GM21737 (cell line): ENCODE measurements at regions not wholly inside any gene's neighbourhood (a gene's known extent, or its start where the extent isn't known, plus 50 kb on each side); places are given as distances from the start of the nearest gene placed in this dataset.

Experiments
- ATAC-seq: cut with Tn5 transposase; IDR thresholded peaks from one replicate; pipeline ENCODE4 v1.9.1; 2021; ENCODE audit warnings: mild to moderate bottlenecking, moderate library complexity; ENCODE audit not compliant: unreplicated experiment

DNA sequence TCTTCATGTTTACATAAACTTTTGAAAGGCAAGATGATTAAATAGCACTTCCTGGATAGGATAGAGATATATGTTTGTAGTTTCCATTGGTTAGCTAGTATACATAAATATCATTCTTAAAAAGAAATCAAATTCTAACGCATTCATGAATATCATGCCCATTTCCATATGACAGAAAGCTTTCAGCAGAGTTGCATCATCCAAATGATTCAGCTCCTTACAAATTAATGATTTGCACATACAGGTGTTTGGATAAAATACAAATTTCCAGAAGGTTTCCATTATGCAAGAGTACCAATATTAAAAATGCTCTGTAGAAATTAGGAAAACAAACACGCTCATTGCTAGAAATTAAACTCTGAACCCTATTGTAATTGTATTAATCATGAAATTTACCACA, 264.4 kb downstream of the FOXG1 start:
- no peak for ATAC-seq

GRCh38 chr14:29035134-29035533, 268.5 kb downstream of the FOXG1 start:
- ATAC-seq: no peak

GRCh38 chr14:29037411-29037810, 270.8 kb downstream of the FOXG1 start:
- no peak for ATAC-seq

DNA sequence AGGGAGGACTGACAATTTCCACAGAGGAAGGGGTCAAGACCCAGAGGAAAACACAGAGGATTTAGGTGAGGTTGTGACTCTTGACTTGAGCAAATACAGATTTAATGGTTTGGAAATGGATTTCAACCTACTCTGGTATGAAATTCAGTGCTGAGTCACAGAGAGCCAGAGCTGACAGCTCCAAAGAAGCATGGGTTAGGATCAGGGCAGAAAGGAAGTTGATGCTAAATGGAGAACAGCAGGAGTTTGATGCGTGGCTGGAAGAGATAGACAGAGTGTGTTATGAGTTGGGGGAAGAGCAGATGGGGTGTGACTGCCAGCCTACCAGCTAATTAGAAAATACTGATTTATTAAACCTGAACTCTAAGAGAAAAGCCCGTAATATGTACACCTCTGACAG, 272.6 kb downstream of the FOXG1 start:
- ATAC-seq: no peak

DNA sequence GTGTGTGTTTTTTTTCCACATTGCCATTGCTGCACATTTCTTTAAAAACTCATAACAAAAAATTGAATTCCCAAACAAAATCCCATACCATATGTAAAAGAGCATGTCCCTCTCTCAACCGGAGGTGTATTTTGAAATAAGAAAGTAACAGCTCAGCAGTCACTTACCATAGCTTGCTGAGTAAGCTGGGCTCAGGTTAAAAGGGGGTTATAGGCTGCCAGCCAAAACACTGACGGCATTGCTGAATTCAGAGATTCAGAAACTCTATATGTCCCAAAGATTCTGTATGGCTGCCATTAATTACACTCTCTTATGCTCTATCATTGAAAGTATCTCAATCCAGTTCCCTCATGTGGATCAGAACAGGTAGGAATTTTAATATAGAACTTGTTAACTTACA, 276.0 kb downstream of the FOXG1 start:
- no peak for ATAC-seq

- no peak for ATAC-seq
Measured at GRCh38 chr14:29043737-29044136, 277.1 kb downstream of the FOXG1 start.

- ATAC-seq: no peak
Measured at GRCh38 chr14:29045237-29045636, 278.6 kb downstream of the FOXG1 start.

DNA sequence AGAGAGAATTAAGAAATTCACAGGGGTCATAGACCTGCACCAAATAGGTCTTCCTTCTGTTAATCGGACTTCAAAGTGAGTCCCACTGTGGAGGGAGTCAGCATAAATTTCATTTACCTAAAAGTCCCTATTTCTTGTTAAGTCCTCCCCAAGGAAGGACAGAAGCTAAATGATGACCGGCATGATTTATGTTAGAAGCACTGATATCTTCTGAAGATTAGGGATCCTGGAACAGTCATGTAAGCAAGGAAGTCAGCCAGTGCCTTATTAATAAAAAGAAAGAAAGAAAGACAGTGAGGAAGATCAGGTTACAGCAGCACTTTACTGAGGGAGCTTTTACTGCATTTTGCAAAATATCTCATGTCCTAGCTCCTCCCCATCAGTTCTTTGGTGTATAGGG, 287.5 kb downstream of the FOXG1 start:
- no peak for ATAC-seq

DNA sequence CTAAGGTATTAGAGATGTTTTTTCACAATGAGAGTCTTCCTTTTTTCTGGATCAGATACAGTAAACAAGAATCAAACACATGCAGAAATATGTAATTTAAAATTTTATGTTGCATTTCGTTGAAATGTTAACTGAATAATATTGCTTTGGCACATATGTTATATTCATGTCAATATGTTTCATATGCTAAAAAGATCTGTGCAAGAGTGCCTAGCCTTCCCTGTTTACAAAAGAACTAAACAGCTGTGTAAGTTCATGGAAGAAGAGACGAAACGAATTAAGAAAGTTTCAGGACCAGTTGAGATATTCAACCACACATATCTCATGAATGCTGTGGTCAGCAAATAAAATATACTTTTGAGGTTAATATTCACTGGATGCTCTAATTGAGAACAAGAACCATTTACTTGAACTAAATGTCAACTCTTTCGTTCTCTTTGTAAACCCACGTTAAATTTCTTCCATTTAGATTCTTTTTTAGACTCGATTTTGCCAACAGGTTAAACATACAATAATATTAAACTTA, 289.5 kb downstream of the FOXG1 start:
- no peak for ATAC-seq

- ATAC-seq: no peak
Measured at GRCh38 chr14:29061702-29062101, 295.1 kb downstream of the FOXG1 start.

DNA sequence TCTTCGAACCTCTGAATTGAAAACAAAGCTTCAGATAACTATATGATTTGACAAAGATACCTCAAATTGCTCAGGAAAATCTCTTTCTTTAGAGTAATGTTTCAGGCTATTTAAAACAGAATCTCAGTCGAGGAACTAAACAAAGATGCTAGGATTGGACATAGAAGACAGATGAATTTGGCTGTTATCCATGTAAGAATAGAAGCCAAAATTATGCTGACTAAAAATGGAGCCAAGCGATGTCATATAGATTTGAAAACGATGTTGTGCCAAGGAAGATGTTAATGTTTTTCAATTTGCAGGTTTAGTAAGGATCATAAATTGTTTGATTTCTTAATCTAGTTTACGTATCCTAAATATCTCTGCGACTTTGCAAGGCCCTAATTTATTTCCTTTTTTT, 295.9 kb downstream of the FOXG1 start:
- ATAC-seq: no peak

GRCh38 chr14:29062976-29063375, 296.4 kb downstream of the FOXG1 start:
- ATAC-seq: no peak

- ATAC-seq: no peak
Measured at GRCh38 chr14:29064305-29064900, 297.8 kb downstream of the FOXG1 start.

DNA sequence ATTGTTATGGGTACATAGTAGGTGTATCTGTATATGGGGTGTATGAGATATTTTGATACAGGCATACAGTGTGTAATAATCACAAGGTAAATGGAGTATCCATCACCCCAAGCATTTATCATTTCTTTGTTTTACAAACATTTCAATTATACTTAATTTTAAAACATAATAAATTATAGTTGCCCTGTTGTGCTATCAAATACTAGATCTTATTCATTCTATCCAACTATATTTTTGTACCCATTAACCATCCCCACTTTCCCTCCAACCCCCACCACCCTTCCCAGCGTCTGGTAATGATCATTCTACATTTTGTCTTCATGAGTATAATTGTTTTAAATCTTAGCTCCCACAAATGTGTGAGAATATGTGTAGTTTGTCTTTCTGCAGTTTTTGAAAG, 302.6 kb downstream of the FOXG1 start:
- ATAC-seq: no peak

DNA sequence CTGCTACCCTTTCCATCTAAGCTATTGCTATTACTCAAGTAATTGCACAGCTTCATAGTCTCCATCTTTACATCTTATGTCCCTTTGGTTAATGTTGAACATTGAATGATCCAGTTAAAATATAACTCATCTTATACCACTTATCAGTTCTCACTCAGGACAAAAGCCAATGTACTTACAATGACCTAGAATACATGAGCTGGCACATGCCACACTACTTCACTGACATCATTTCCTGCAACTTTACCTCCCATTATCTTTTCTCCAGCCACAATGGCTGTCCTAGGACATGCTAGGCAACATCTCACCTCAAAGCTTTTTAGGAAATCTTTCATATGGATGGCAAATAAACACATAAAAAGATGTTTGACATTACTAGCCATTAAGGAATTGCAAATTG, 309.2 kb downstream of the FOXG1 start:
- no peak for ATAC-seq

GRCh38 chr14:29077916-29078315, 311.3 kb downstream of the FOXG1 start:
- ATAC-seq: no peak

DNA sequence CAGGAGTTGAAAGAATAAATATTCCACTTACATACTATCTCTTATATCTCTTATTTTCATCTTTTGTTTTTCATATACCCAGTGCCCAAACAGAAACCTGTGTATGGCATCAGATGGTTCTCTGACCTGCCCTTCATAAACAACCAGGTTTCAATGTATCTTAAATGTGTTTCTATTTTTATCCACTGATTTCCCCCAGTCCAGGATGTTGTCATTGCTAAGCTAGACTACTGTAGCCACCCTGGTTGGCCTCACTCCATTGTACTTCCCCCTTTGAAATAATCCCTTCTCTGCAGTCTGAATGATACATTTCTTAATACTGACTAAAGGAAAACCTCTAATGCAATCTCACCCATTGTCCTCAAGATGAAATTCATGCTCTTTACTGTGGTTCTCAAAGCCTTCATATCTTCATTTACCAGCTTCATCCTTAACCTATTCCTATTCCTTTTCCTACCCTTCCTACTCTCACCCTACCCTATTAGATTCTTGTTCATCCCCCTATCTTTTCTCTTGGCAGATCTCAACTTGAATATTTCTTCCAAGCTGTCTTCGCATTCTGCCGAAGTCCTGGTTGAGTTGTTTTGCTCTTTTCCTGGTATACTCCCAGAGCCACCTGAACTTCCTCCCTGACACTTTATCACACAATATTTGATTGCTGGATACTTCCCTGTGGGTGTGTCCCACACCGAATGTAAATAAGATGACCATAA, 312.4 kb downstream of the FOXG1 start:
- no peak for ATAC-seq

DNA sequence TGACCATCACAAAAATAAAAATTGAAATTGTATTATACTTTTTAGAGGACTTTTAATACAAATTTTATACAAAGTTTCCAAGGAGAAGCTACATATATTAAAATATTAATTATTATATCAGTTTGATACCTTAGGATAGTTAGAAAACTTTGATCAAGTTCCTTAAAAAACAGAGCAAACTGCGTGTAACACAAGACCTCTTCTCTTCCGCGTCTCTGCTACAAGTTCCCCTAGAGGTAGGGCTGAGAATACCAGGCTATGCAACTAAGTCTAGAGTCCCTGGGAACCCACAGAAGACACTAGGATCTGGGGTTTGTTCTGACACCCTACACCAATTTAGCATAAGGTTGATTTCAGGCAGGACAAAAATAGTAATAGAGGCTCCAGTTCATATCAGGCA, 319.0 kb downstream of the FOXG1 start:
- ATAC-seq: no peak

- no peak for ATAC-seq
Measured at GRCh38 chr14:29089849-29090248, 323.3 kb downstream of the FOXG1 start.

GRCh38 chr14:29092121-29092520, 325.5 kb downstream of the FOXG1 start:
- ATAC-seq: no peak

DNA sequence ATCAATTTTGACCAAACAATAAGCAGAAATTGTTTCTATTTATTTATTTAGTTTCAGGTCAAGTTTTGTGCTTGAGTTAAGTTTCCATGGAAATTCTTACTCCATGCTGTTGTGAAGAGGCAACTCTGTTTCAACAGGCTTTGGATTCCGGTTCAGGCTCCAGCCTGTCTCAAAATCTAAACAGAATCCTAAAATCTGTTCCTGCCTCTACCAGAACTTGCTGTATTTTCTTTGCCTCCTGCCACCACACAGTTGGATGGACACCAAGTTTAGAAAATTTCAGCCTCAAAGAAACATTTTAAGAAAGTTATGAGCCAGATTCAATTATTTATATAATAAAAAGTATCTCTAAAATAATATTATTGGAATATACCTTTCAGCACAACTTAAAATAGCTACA, 330.9 kb downstream of the FOXG1 start:
- ATAC-seq: no peak

- ATAC-seq: no peak
Measured at GRCh38 chr14:29098656-29099055, 332.1 kb downstream of the FOXG1 start.

DNA sequence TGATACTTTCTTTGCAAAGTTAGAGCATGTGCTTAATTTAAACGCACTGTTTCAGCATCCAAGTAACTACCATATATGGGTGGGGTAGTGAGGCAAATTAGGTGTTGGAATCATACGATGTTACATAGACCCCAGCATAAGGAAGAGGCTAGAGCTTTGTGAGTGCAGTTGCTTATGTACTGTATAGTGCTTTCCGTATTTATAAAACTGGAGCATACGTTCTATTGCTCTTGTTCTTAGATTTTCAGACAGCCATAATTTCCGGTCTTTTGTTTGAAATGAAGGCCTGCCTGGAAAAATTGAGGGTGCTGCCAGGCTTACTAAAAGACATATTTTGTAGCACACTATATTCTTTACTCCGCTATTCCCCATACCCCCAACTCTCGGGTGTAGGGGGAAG, 335.7 kb downstream of the FOXG1 start:
- ATAC-seq: no peak
